ENCODE measurements at regions not wholly inside any gene's neighbourhood (a gene's known extent, or its start where the extent isn't known, plus 50 kb on each side); places are given as distances from the start of the nearest gene placed in this dataset.

- peaks cover 20% of the 10 kb centered on the region for H3K79me2 ChIP-seq (ENCODE audit: insufficient read depth, low read length)
- FAIRE-seq, result no peak
Observed at GRCh38 chr4:123052007-123052406, 129.6 kb upstream of the NUDT6 start.

GRCh38 chr4:123055943-123056342, 133.5 kb upstream of the NUDT6 start:
- no peak for FAIRE-seq

More at GRCh38 chr4:123052007-123052406, 129.6 kb upstream of the NUDT6 start:
- Histone ChIP-seq H3K9ac (ENCODE audit: low read length) (no peak overlapping the region), H2AFZ (ENCODE audit: low read depth, low read length) (no peak overlapping the region), H4K20me1 (ENCODE audit: insufficient read depth, low read length) (no peaks in the 10 kb centered on the region), H3K4me3 (ENCODE audit: insufficient read depth, low read depth, low read length) (no peak overlapping the region), H3K27ac (ENCODE audit: low read depth, low read length) (no peak overlapping the region), H3K4me2 (ENCODE audit: low read length) (no peak overlapping the region), H3K36me3 (ENCODE audit: insufficient read depth, low read length) (no peaks in the 10 kb centered on the region), H3K27me3 (ENCODE audit: insufficient read depth, low read length) (no peaks in the 10 kb centered on the region), H3K4me1 (ENCODE audit: insufficient read depth, low read length) (no peaks in the 10 kb centered on the region), H3K9me3 (ENCODE audit: insufficient read depth, low read depth, low read length) (peaks cover 3% of the 10 kb centered on the region)
- Mint-ChIP-seq H3K27ac (ENCODE audit: unreplicated experiment) (no peak overlapping the region), H3K4me1 (ENCODE audit: low read depth, unreplicated experiment) (no peaks in the 10 kb centered on the region), H3K27me3 (ENCODE audit: low read depth, unreplicated experiment) (no peaks in the 10 kb centered on the region), H3K9me3 (ENCODE audit: unreplicated experiment) (peaks cover 27% of the 10 kb centered on the region), H3K36me3 (ENCODE audit: low read depth, unreplicated experiment) (peaks cover 30% of the 10 kb centered on the region), H3K4me3 (ENCODE audit: unreplicated experiment) (no peak overlapping the region)
- TF ChIP-seq EZH2 (IDR thresholded peaks at IDR 0.05; ENCODE audit: insufficient read depth, low read length) (no peak), CTCF (IDR thresholded peaks at IDR 0.05; ENCODE audit: insufficient read depth, low read depth, low read length) (no peak)
- DNase-seq (ENCODE audit: low read depth), result no peak

More at GRCh38 chr4:123055943-123056342, 133.5 kb upstream of the NUDT6 start:
- H3K27ac Mint-ChIP-seq (ENCODE audit: unreplicated experiment), result no peak overlapping the region
- Histone ChIP-seq H3K27me3 (ENCODE audit: insufficient read depth, low read length) (no peaks in the 10 kb centered on the region), H3K27ac (ENCODE audit: low read depth, low read length) (no peak overlapping the region), H3K9ac (ENCODE audit: low read length) (no peak overlapping the region), H4K20me1 (ENCODE audit: insufficient read depth, low read length) (no peaks in the 10 kb centered on the region), H3K36me3 (ENCODE audit: insufficient read depth, low read length) (no peaks in the 10 kb centered on the region), H3K9me3 (ENCODE audit: insufficient read depth, low read depth, low read length) (no peaks in the 10 kb centered on the region), H2AFZ (ENCODE audit: low read depth, low read length) (no peak overlapping the region), H3K79me2 (ENCODE audit: insufficient read depth, low read length) (peaks cover 6% of the 10 kb centered on the region), H3K4me1 (ENCODE audit: insufficient read depth, low read length) (no peaks in the 10 kb centered on the region), H3K4me3 (ENCODE audit: insufficient read depth, low read depth, low read length) (no peak overlapping the region), H3K4me2 (ENCODE audit: low read length) (no peak overlapping the region)
- no peaks in the 10 kb centered on the region for H3K27me3 Mint-ChIP-seq (ENCODE audit: low read depth, unreplicated experiment)
- TF ChIP-seq CTCF (IDR thresholded peaks at IDR 0.05; ENCODE audit: insufficient read depth, low read depth, low read length), result no peak
- no peak for TF ChIP-seq EZH2 (IDR thresholded peaks at IDR 0.05; ENCODE audit: insufficient read depth, low read length)
- peaks cover 32% of the 10 kb centered on the region for H3K36me3 Mint-ChIP-seq (ENCODE audit: low read depth, unreplicated experiment)
- no peaks in the 10 kb centered on the region for H3K4me1 Mint-ChIP-seq (ENCODE audit: low read depth, unreplicated experiment)
- no peak overlapping the region for H3K4me3 Mint-ChIP-seq (ENCODE audit: unreplicated experiment)
- DNase-seq (ENCODE audit: low read depth), result peak; percentile 18
- H3K9me3 Mint-ChIP-seq (ENCODE audit: unreplicated experiment), result peaks cover 13% of the 10 kb centered on the region

All from astrocyte (in vitro differentiated cells and primary cell).